Liver (tissue), 8 donors: ENCODE measurements at regions not wholly inside any gene's neighbourhood (a gene's known extent, or its start where the extent isn't known, plus 50 kb on each side); places are given as distances from the start of the nearest gene placed in this dataset.
A peak's percentile ranks its signal among the peaks of the same experiment; 100 is the strongest.

Experiments
- DNase-seq: peaks from one replicate; pipeline ENCODE4 v3.0.0-alpha.2; 2017; ENCODE audit warnings: low spot score
- H3K27ac ChIP-seq, 2 donors: one replicate each; pipeline ENCODE4 v1.7.0; 2013; ENCODE audit warnings: inconsistent platforms in 2 of 2, low read length in 2 of 2, control low read depth in 1 of 2, low read depth in 1 of 2, mild to moderate bottlenecking in 1 of 2
- H3K27me3 ChIP-seq, 4 donors: one replicate each; pipeline versions ENCODE4 v1.6.1 to v1.7.0; 2013; ENCODE audit warnings: low read length in 3 of 4, inconsistent platforms in 1 of 4, mild to moderate bottlenecking in 1 of 4, moderate library complexity in 1 of 4; ENCODE audit not compliant: control insufficient read depth in 4 of 4, insufficient read depth in 4 of 4
- H3K36me3 ChIP-seq, 4 donors: one replicate each; pipeline versions ENCODE4 v1.6.1 to v1.7.0; 2013; ENCODE audit warnings: low read length in 3 of 4, mild to moderate bottlenecking in 3 of 4, low read depth in 1 of 4, moderate library complexity in 1 of 4; ENCODE audit not compliant: control insufficient read depth in 4 of 4, insufficient read depth in 3 of 4
- H3K4me1 ChIP-seq, 4 donors: one replicate each; pipeline versions ENCODE4 v1.6.1 to v1.7.0; 2013; ENCODE audit warnings: low read length in 3 of 4, mild to moderate bottlenecking in 3 of 4, moderate library complexity in 1 of 4; ENCODE audit not compliant: control insufficient read depth in 4 of 4, insufficient read depth in 4 of 4
- H3K4me3 ChIP-seq, 3 donors: one replicate each; pipeline versions ENCODE4 v1.6.1 to v1.7.0; 2013; ENCODE audit warnings: low read length in 3 of 3, control low read depth in 1 of 3, low read depth in 1 of 3, mild to moderate bottlenecking in 1 of 3
- H3K9ac ChIP-seq, 2 donors: one replicate each; pipeline ENCODE4 v1.7.0; 2013; ENCODE audit warnings: low read length in 2 of 2, mild to moderate bottlenecking in 2 of 2, moderate library complexity in 2 of 2, control low read depth in 1 of 2, low read depth in 1 of 2
- H3K9me3 ChIP-seq, 4 donors: one replicate each; pipeline versions ENCODE4 v1.6.1 to v1.7.0; 2013; ENCODE audit warnings: low read length in 3 of 4; ENCODE audit not compliant: control insufficient read depth in 4 of 4
- CTCF ChIP-seq: fragments of 150-350 bp; IDR thresholded peaks from 2 replicates; pipeline ENCODE4 v1.5.1; 2017; ENCODE audit warnings: improper control_type of control experiment, low read depth, low read length; ENCODE audit not compliant: missing input control
- GABPA ChIP-seq, 2 donors: IDR thresholded peaks in 1 of 2; conservative IDR thresholded peaks in 1 of 2; 2 replicates each; pipeline ENCODE4 v1.6.1; 2016; ENCODE audit warnings: antibody characterized with exemption in 2 of 2, mild to moderate bottlenecking in 1 of 2, moderate library complexity in 1 of 2
- HNF4A ChIP-seq, 2 donors: conservative IDR thresholded peaks; 2 replicates each; pipeline ENCODE4 v1.6.1; 2016; ENCODE audit warnings: antibody characterized with exemption in 2 of 2, mild to moderate bottlenecking in 2 of 2
- HNF4G ChIP-seq: IDR thresholded peaks from 2 replicates; pipeline ENCODE4 v1.6.1; 2016; ENCODE audit warnings: antibody characterized with exemption
- RAD21 ChIP-seq, 2 donors: IDR thresholded peaks; 2 replicates each; pipeline ENCODE4 v1.6.1; 2016; ENCODE audit warnings: antibody characterized with exemption in 2 of 2, mild to moderate bottlenecking in 2 of 2
- REST ChIP-seq: IDR thresholded peaks from 2 replicates; pipeline ENCODE4 v1.6.1; 2016; ENCODE audit warnings: antibody characterized with exemption, mild to moderate bottlenecking
- RXRA ChIP-seq, 2 donors: IDR thresholded peaks; 2 replicates each; pipeline ENCODE4 v1.6.1; 2017 to 2018; ENCODE audit warnings: antibody characterized with exemption in 2 of 2, mild to moderate bottlenecking in 1 of 2
- SP1 ChIP-seq: IDR thresholded peaks from 2 replicates; pipeline ENCODE4 v1.6.1; 2018; ENCODE audit warnings: antibody characterized with exemption, mild to moderate bottlenecking
- TAF1 ChIP-seq: conservative IDR thresholded peaks from 2 replicates; pipeline ENCODE4 v1.6.1; 2016; ENCODE audit warnings: antibody characterized with exemption, mild to moderate bottlenecking
- ZBTB33 ChIP-seq: IDR thresholded peaks from 2 replicates; pipeline ENCODE4 v1.6.1; 2016; ENCODE audit warnings: antibody characterized with exemption
- WGBS: extraction: QIAGEN DNeasy Blood & Tissue Kit; methylation state at CpG from one replicate; pipeline ENCODE4 v1.1.7; 2013; 5-methylcytosine and 5-hydroxymethylcytosine counted together
- TF ChIP-seq, protein P1 (sequence below): IDR thresholded peaks from 2 replicates; pipeline ENCODE4 v1.6.1; 2016; ENCODE audit warnings: antibody characterized with exemption
- donor health status: healthy.
- donor health status: healthy.
- donor health status: healthy.
- donor health status: healthy.
- donor health status: healthy.

GRCh38 chr10:112083472-112083871 is 100.1 kb downstream of the GPAM start:
- H3K4me1 ChIP-seq: peaks cover 0 to 3% (median under 1%) of the 10 kb centered on the region in 4 donors
- H3K36me3 ChIP-seq: no peaks in the 10 kb centered on the region
- H3K9ac ChIP-seq: no peak overlapping the region
- 66% methylated on average over 4 of the region's 4 CpGs for WGBS
- peak; percentile 30 for TF ChIP-seq SP1
- no peak for TF ChIP-seq GABPA (IDR thresholded peaks at IDR 0.05 in 1 of 2, conservative IDR thresholded peaks at IDR 0.05 in 1 of 2)
- no peak for TF ChIP-seq CTCF
- TF ChIP-seq HNF4A (conservative IDR thresholded peaks at IDR 0.05): peak in 1 of 2 donors; percentile 78
- peak in 1 of 2 donors; percentile 8 for TF ChIP-seq RXRA (IDR thresholded peaks at IDR 0.05)
- no peak for TF ChIP-seq RAD21 (IDR thresholded peaks at IDR 0.05)
- TF ChIP-seq REST: no peak
- TF ChIP-seq ZBTB33: no peak
- TF ChIP-seq, protein P1, sequence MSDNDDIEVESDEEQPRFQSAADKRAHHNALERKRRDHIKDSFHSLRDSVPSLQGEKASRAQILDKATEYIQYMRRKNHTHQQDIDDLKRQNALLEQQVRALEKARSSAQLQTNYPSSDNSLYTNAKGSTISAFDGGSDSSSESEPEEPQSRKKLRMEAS: no peak
- peak; percentile 46 for TF ChIP-seq HNF4G
- TF ChIP-seq TAF1: no peak
- H3K27me3 ChIP-seq: no peaks in the 10 kb centered on the region
- DNase-seq: no peak
- H3K9me3 ChIP-seq: no peaks in the 10 kb centered on the region
- H3K27ac ChIP-seq: no peak overlapping the region
- no peak overlapping the region for H3K4me3 ChIP-seq

DNA sequence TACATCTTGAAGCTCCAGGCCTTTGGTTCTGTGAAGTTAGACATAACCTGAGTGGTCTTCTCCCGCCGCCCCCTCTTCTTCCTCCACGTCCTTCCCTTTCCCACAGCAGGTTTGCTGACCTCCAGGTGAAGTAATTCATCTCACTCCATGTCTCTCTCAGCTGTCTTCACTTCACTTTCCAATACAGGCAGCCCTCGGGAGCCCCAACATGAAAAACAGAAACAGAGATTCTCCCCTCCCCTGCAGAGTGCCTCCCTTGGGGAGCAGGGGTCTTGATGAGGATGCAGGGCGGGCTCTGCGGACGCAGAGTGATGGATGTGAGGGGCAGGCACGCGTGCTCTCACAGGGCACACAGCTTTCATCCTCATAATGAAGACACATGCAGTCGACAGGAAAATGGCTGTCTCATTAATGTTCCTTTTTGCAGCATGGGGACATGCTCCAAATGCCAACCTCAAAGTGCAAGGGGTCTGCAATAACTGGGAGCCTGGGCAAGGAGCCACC is 95.6 kb downstream of the GPAM start:
- Histone ChIP-seq H3K36me3 (no peaks in the 10 kb centered on the region), H3K4me3 (no peak overlapping the region), H3K27ac (no peak overlapping the region), H3K4me1 (peaks cover 0 to 3% (median under 1%) of the 10 kb centered on the region in 4 donors), H3K27me3 (no peaks in the 10 kb centered on the region), H3K9ac (no peak overlapping the region), H3K9me3 (no peaks in the 10 kb centered on the region)
- no peak for DNase-seq
- WGBS: 94% methylated on average over 10 of the region's 10 CpGs
- TF ChIP-seq CTCF (no peak), SP1 (no peak), HNF4A (conservative IDR thresholded peaks at IDR 0.05) (no peak), GABPA (IDR thresholded peaks at IDR 0.05 in 1 of 2, conservative IDR thresholded peaks at IDR 0.05 in 1 of 2) (no peak), RXRA (IDR thresholded peaks at IDR 0.05) (no peak)
